Epithelial cell of esophagus (primary cell): ENCODE measurements at regions not wholly inside any gene's neighbourhood (a gene's known extent, or its start where the extent isn't known, plus 50 kb on each side); places are given as distances from the start of the nearest gene placed in this dataset.

Experiments used
- DNase-seq: peaks from one replicate; pipeline ENCODE4 v3.0.0; 2010; ENCODE audit warnings: low read depth
- H3K4me3 ChIP-seq: 2 replicates; pipeline ENCODE4 v1.5.1; 2011; ENCODE audit warnings: mild to moderate bottlenecking, low read length, control low read depth
- CTCF ChIP-seq: IDR thresholded peaks from 2 replicates; pipeline ENCODE4 v1.5.1; 2011; ENCODE audit warnings: low read depth, mild to moderate bottlenecking, low read length, control low read depth, inconsistent platforms; ENCODE audit not compliant: insufficient read depth; ENCODE audit errors: missing control alignments

DNA sequence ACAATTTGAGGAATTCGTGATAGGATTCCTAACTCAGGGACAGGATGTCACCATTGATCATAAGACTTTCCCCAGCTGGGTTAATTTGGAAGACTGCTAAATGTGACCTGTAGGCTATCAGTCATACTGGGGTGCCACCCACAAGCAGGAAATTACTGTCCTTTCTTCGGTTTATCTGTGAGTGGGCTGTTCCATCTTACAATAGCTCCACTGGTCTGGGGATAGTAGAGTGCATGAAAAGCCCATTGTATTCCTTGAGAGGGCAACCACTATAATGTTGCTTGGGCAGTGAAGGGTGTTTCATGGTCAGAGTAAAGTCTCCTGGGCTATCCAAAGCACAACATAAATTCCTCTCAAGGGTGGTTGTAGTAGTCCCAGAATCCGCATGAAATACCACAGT is 1523.0 kb upstream of the B3GALT2 start:
- no peak for DNase-seq
- no peak for TF ChIP-seq CTCF
- H3K4me3 ChIP-seq: no peak overlapping the region

- TF ChIP-seq CTCF: no peak
- DNase-seq: no peak
- H3K4me3 ChIP-seq: no peak overlapping the region
Observed at GRCh38 chr1:194707074-194707473, 1520.7 kb upstream of the B3GALT2 start.

- H3K4me3 ChIP-seq: no peak overlapping the region
- TF ChIP-seq CTCF: no peak
- DNase-seq: no peak
Observed at GRCh38 chr1:194705123-194705854, 1518.9 kb upstream of the B3GALT2 start.

- no peak for TF ChIP-seq CTCF
Observed at GRCh38 chr1:194698908-194699318, 1512.5 kb upstream of the B3GALT2 start.

GRCh38 chr1:194693244-194693643 is 1506.8 kb upstream of the B3GALT2 start:
- H3K4me3 ChIP-seq: no peak overlapping the region
- no peak for TF ChIP-seq CTCF
- DNase-seq: no peak

More at GRCh38 chr1:194698908-194699318, 1512.5 kb upstream of the B3GALT2 start:
- DNase-seq: no peak
- no peak overlapping the region for H3K4me3 ChIP-seq

DNA sequence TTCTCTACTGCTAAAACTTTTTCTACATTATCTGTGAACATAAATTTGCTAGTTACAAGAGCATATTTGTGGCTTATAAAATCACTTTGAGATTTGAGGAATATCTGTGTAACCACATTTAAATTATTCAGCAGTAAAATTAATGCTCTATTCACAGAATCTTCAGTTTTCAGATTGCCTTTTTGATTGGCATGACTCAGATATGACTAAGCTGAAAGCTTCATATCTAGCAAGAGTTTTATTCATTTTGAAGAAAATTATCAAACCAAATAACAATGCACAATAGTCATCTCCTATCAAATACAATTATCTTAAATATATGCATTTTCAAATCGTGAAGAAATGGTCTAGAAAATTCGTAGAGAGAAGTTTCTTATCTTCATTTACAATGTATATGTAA is 1498.2 kb upstream of the B3GALT2 start:
- DNase-seq: no peak
- no peak for TF ChIP-seq CTCF
- H3K4me3 ChIP-seq: no peak overlapping the region

DNA sequence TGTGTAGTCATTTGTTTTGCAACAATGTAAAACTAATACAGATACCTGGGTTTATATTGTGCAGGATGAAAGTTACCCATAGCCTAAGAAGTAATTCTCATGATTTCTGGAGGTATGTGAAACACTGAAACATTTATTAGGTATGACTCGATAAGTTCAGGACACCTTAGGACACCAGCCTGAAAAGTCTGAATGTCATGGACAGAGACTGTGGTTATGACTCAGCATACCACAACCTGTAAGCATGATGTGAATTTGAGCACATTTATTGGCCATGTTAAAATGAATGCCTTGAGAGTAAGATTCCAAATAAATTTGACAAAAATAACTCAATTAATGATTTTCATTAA is 1471.7 kb upstream of the B3GALT2 start:
- TF ChIP-seq CTCF: no peak
- peak; percentile 48 for DNase-seq
- no peak overlapping the region for H3K4me3 ChIP-seq
